OCI-LY1 (cell line): ENCODE measurements at regions not wholly inside any gene's neighbourhood (a gene's known extent, or its start where the extent isn't known, plus 50 kb on each side); places are given as distances from the start of the nearest gene placed in this dataset.
A peak's percentile ranks its signal among the peaks of the same experiment; 100 is the strongest.

Experiments
- H2AFZ ChIP-seq: fragments of 200-600 bp; sonication (generic), shearing (Covaris generic); 2 replicates; pipeline ENCODE4 v1.6.0; 2014; ENCODE audit warnings: antibody characterized with exemption, mild to moderate bottlenecking, low read length
- H3F3A ChIP-seq: fragments of 200-600 bp; sonication (generic), shearing (Covaris generic); 2 replicates; pipeline ENCODE4 v1.6.0; 2014; ENCODE audit warnings: mild to moderate bottlenecking, antibody characterized with exemption, low read length, moderate library complexity; ENCODE audit not compliant: insufficient read depth
- H3K27ac ChIP-seq: fragments of 200-600 bp; sonication (generic); 2 replicates; pipeline ENCODE4 v1.5.1; 2014; ENCODE audit warnings: low read length, mixed run types, mild to moderate bottlenecking, low read depth; ENCODE audit not compliant: poor library complexity, severe bottlenecking
- H3K27me3 ChIP-seq: fragments of 200-600 bp; sonication (generic); 2 replicates; pipeline ENCODE4 v1.6.0; 2014; ENCODE audit warnings: antibody characterized with exemption, mild to moderate bottlenecking, low read length, moderate library complexity; ENCODE audit not compliant: insufficient read depth
- H3K36me3 ChIP-seq: fragments of 200-600 bp; sonication (generic); 2 replicates; pipeline ENCODE4 v1.6.1; 2014; ENCODE audit warnings: mild to moderate bottlenecking, antibody characterized with exemption, low read length, moderate library complexity, mixed read lengths; ENCODE audit not compliant: insufficient read depth
- H3K4me1 ChIP-seq: fragments of 200-600 bp; sonication (generic); 2 replicates; pipeline ENCODE4 v1.5.1; 2014; ENCODE audit warnings: mild to moderate bottlenecking, low read length, moderate library complexity; ENCODE audit not compliant: insufficient read depth, severe bottlenecking
- H3K4me2 ChIP-seq: fragments of 200-600 bp; sonication (generic), shearing (Covaris generic); 2 replicates; pipeline ENCODE4 v1.6.1; 2014; ENCODE audit warnings: low read length
- H3K4me3 ChIP-seq: fragments of 200-600 bp; sonication (generic); 2 replicates; pipeline ENCODE4 v1.5.1; 2014; ENCODE audit warnings: low read length, low read depth, mild to moderate bottlenecking, mixed read lengths; ENCODE audit not compliant: poor library complexity, severe bottlenecking
- H3K79me2 ChIP-seq: fragments of 200-600 bp; shearing (Covaris generic); 2 replicates; pipeline ENCODE4 v1.6.1; 2016; ENCODE audit warnings: mixed run types, low read length, mixed read lengths; ENCODE audit not compliant: insufficient read depth
- H3K9ac ChIP-seq: fragments of 200-600 bp; sonication (generic), shearing (Covaris generic); 2 replicates; pipeline ENCODE4 v1.6.1; 2014; ENCODE audit warnings: mild to moderate bottlenecking, low read length, mixed read lengths
- H3K9me2 ChIP-seq: fragments of 200-600 bp; sonication (generic), shearing (Covaris generic); 2 replicates; pipeline ENCODE4 v1.6.1; 2014; ENCODE audit warnings: low read depth, mild to moderate bottlenecking, low read length, mixed read lengths
- H3K9me3 ChIP-seq: fragments of 200-600 bp; shearing (Covaris generic); 2 replicates; pipeline ENCODE4 v1.6.1; 2014; ENCODE audit warnings: low read length, mixed read lengths
- H4K20me1 ChIP-seq: fragments of 200-600 bp; sonication (generic), shearing (Covaris generic); 2 replicates; pipeline ENCODE4 v1.6.0; 2016; ENCODE audit warnings: mild to moderate bottlenecking, low read length; ENCODE audit not compliant: insufficient read depth
- CTCF ChIP-seq: fragments of 200-600 bp; sonication (generic), shearing (Covaris generic); IDR thresholded peaks from 2 replicates; pipeline ENCODE4 v1.5.1; 2017; ENCODE audit warnings: mild to moderate bottlenecking, antibody characterized with exemption, low read length, moderate library complexity, mixed read lengths
- EZH2 ChIP-seq: fragments of 200-600 bp; sonication (generic), shearing (Covaris generic); IDR thresholded peaks from 2 replicates; pipeline ENCODE4 v1.8.0; 2017; ENCODE audit warnings: borderline replicate concordance, mixed run types, mild to moderate bottlenecking, antibody characterized with exemption, low read length, moderate library complexity, mixed read lengths

- Histone ChIP-seq H3K79me2 (no peaks in the 10 kb centered on the region), H3K9me3 (no peaks in the 10 kb centered on the region), H3K9me2 (no peaks in the 10 kb centered on the region), H3K9ac (no peak overlapping the region), H2AFZ (no peak overlapping the region), H3K27me3 (no peaks in the 10 kb centered on the region), H3K36me3 (no peaks in the 10 kb centered on the region), H3F3A (no peaks in the 10 kb centered on the region), H3K4me3 (no peak overlapping the region), H3K4me1 (no peaks in the 10 kb centered on the region), H3K27ac (no peak overlapping the region), H4K20me1 (no peaks in the 10 kb centered on the region), H3K4me2 (no peak overlapping the region)
- no peak for TF ChIP-seq CTCF
- TF ChIP-seq EZH2: no peak
These were observed 1336.5 kb upstream of the SLC39A10 start for GRCh38 chr2:194320520-194320919.

- TF ChIP-seq CTCF (peak; percentile 49; the same call in 1 of the 2 replicates), EZH2 (no peak)
- H3K4me3 ChIP-seq: no peak overlapping the region
These were observed 1337.6 kb upstream of the SLC39A10 start for GRCh38 chr2:194319222-194319992.

GRCh38 chr2:194314042-194314441 is 1343.0 kb upstream of the SLC39A10 start:
- H3K9me3 ChIP-seq: no peaks in the 10 kb centered on the region
- H3K4me1 ChIP-seq: no peaks in the 10 kb centered on the region
- no peaks in the 10 kb centered on the region for H3K36me3 ChIP-seq
- H3F3A ChIP-seq: no peaks in the 10 kb centered on the region
- TF ChIP-seq CTCF (no peak), EZH2 (no peak)
- no peaks in the 10 kb centered on the region for H3K79me2 ChIP-seq
- no peak overlapping the region for H3K4me3 ChIP-seq
- H2AFZ ChIP-seq: no peak overlapping the region
- no peaks in the 10 kb centered on the region for H4K20me1 ChIP-seq
- no peak overlapping the region for H3K9ac ChIP-seq
- H3K9me2 ChIP-seq: no peaks in the 10 kb centered on the region
- no peak overlapping the region for H3K4me2 ChIP-seq
- no peak overlapping the region for H3K27ac ChIP-seq
- H3K27me3 ChIP-seq: no peaks in the 10 kb centered on the region

More at GRCh38 chr2:194319222-194319992, 1337.6 kb upstream of the SLC39A10 start:
- H4K20me1 ChIP-seq: no peaks in the 10 kb centered on the region
- H3K27ac ChIP-seq: no peak overlapping the region
- H3K9me3 ChIP-seq: no peaks in the 10 kb centered on the region
- no peak overlapping the region for H3K4me2 ChIP-seq
- H3K9me2 ChIP-seq: no peaks in the 10 kb centered on the region
- H3K27me3 ChIP-seq: no peaks in the 10 kb centered on the region
- no peak overlapping the region for H2AFZ ChIP-seq
- H3K4me1 ChIP-seq: no peaks in the 10 kb centered on the region
- H3F3A ChIP-seq: no peaks in the 10 kb centered on the region
- no peaks in the 10 kb centered on the region for H3K79me2 ChIP-seq
- H3K36me3 ChIP-seq: no peaks in the 10 kb centered on the region
- no peak overlapping the region for H3K9ac ChIP-seq
